ENCODE measurements at regions not wholly inside any gene's neighbourhood (a gene's known extent, or its start where the extent isn't known, plus 50 kb on each side); places are given as distances from the start of the nearest gene placed in this dataset.
"Not testable (repeated sequence)": the region's sequence is repeated elsewhere in the genome, so short reads cannot be mapped to it uniquely, and the experiment has no call there.

- not testable (repeated sequence) for TF ChIP-seq CTCF, EP300 (IDR thresholded peaks at IDR 0.05)
Observed at GRCh38 chr17:21849030-21849429, 156.7 kb downstream of the KCNJ18 start.

Measured in upper lobe of left lung (tissue), 4 donors.